Endothelial cell (in vitro differentiated cells): ENCODE measurements at regions not wholly inside any gene's neighbourhood (a gene's known extent, or its start where the extent isn't known, plus 50 kb on each side); places are given as distances from the start of the nearest gene placed in this dataset.

Experiments
- DNase-seq: peaks from one replicate; pipeline ENCODE4 v3.0.0; 2021; ENCODE audit warnings: low spot score
- H3K27ac Mint-ChIP-seq: one replicate; pipeline ENCODE4 v1.8.0; 2021; ENCODE audit warnings: mixed read lengths, inconsistent platforms; ENCODE audit not compliant: unreplicated experiment
- H3K27me3 Mint-ChIP-seq: one replicate; pipeline ENCODE4 v1.8.0; 2021; ENCODE audit warnings: mild to moderate bottlenecking, moderate library complexity, mixed read lengths, inconsistent platforms; ENCODE audit not compliant: unreplicated experiment
- H3K36me3 Mint-ChIP-seq: one replicate; pipeline ENCODE4 v1.8.0; 2021; ENCODE audit warnings: mild to moderate bottlenecking, low read depth, mixed read lengths, inconsistent platforms; ENCODE audit not compliant: unreplicated experiment
- H3K4me1 Mint-ChIP-seq: one replicate; pipeline ENCODE4 v1.8.0; 2021; ENCODE audit warnings: mild to moderate bottlenecking, mixed read lengths, inconsistent platforms; ENCODE audit not compliant: unreplicated experiment
- H3K4me3 Mint-ChIP-seq: one replicate; pipeline ENCODE4 v1.8.0; 2021; ENCODE audit warnings: mild to moderate bottlenecking, mixed read lengths, inconsistent platforms; ENCODE audit not compliant: unreplicated experiment
- H3K9me3 Mint-ChIP-seq: one replicate; pipeline ENCODE4 v1.8.0; 2021; ENCODE audit warnings: mixed read lengths, inconsistent platforms; ENCODE audit not compliant: unreplicated experiment
- TF ChIP-seq, protein P1 (sequence below): fragments of 200-600 bp; sonication (generic); IDR thresholded peaks from one replicate; pipeline ENCODE4 v1.5.0; 2021; ENCODE audit warnings: antibody characterized with exemption; ENCODE audit not compliant: unreplicated experiment

DNA sequence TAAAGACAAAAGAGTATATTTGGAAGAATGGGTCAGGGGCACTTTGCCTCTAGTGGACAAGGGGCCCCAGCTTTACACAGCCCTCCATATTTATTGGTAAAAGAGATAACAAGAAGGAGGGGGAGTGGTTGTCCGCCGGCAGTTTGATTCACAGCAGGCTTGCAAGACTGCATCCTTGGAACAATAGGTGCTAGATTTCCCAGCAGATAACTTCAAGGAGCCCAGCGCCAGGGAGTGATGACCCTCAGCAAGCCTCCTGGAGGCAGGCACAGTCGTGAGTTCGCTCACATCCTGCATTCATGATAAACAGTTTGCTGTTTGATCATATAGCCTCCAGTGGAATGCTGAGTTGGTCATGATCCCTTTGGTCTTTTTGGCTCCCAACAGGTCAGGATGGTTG lies 67.8 kb upstream of the INCENP start:
- peaks cover 3% of the 10 kb centered on the region for H3K27me3 Mint-ChIP-seq
- no peaks in the 10 kb centered on the region for H3K9me3 Mint-ChIP-seq
- TF ChIP-seq, protein P1, sequence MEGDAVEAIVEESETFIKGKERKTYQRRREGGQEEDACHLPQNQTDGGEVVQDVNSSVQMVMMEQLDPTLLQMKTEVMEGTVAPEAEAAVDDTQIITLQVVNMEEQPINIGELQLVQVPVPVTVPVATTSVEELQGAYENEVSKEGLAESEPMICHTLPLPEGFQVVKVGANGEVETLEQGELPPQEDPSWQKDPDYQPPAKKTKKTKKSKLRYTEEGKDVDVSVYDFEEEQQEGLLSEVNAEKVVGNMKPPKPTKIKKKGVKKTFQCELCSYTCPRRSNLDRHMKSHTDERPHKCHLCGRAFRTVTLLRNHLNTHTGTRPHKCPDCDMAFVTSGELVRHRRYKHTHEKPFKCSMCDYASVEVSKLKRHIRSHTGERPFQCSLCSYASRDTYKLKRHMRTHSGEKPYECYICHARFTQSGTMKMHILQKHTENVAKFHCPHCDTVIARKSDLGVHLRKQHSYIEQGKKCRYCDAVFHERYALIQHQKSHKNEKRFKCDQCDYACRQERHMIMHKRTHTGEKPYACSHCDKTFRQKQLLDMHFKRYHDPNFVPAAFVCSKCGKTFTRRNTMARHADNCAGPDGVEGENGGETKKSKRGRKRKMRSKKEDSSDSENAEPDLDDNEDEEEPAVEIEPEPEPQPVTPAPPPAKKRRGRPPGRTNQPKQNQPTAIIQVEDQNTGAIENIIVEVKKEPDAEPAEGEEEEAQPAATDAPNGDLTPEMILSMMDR, result no peak
- H3K27ac Mint-ChIP-seq, result no peak overlapping the region
- no peaks in the 10 kb centered on the region for H3K4me1 Mint-ChIP-seq
- H3K4me3 Mint-ChIP-seq, result no peak overlapping the region
- no peaks in the 10 kb centered on the region for H3K36me3 Mint-ChIP-seq
- DNase-seq, result no peak

DNA sequence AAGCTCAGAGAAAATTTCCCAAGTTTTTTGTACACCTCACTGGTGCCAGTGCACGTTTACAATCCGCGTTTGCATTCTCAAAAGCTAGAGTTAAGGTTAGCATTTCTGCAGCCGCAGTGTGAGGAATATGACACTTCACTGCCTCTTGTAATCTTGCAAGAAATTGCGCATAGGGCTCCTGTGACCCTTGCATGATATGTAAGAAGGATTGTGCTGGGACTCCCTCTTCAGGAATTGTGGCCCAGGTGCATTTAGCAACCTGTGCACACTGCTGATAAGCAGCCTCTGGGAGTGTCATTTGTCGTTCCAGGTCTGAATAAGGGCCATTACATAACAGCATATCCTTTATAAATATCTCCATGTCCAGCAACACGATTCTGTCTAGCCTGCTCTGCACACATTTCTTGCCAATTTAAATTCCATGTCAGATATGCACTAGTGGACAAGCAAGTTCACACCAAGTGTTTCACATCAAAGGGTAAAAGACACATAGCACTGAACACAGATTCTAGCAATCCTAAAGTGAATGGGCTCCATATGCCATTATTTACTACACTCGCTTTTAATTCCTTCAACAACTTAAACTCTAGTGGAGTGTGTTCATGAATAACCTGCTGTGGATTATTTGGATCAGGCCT lies 69.2 kb upstream of the INCENP start:
- no peaks in the 10 kb centered on the region for H3K4me1 Mint-ChIP-seq
- no peak overlapping the region for H3K27ac Mint-ChIP-seq
- no peak for DNase-seq
- peaks cover 3% of the 10 kb centered on the region for H3K27me3 Mint-ChIP-seq
- no peak overlapping the region for H3K4me3 Mint-ChIP-seq
- H3K36me3 Mint-ChIP-seq, result no peaks in the 10 kb centered on the region
- no peaks in the 10 kb centered on the region for H3K9me3 Mint-ChIP-seq
- TF ChIP-seq, protein P1, result no peak

DNA sequence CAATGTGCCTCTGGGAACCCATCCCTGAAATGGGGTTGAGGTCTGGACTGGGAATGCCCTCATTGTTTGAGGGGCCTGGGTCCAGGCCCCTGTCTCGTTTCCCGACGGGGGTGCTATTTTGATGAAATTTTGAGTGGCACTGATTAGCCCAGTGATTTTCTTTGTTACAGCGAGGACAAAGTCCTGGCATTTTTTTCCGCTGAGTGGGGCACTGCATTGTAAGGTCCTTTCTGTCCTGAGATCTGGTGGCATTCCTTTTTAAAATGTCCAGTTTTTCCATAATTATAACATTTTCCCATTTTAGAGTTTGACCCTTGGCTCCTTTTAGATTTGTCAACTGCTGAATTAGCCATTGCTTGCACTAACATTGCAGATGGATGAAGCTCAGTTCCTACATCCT lies 69.7 kb upstream of the INCENP start:
- Mint-ChIP-seq H3K4me1 (no peaks in the 10 kb centered on the region), H3K4me3 (no peak overlapping the region), H3K27me3 (peaks cover 3% of the 10 kb centered on the region), H3K36me3 (no peaks in the 10 kb centered on the region), H3K9me3 (no peaks in the 10 kb centered on the region), H3K27ac (no peak overlapping the region)
- no peak for DNase-seq
- TF ChIP-seq, protein P1, result no peak

DNA sequence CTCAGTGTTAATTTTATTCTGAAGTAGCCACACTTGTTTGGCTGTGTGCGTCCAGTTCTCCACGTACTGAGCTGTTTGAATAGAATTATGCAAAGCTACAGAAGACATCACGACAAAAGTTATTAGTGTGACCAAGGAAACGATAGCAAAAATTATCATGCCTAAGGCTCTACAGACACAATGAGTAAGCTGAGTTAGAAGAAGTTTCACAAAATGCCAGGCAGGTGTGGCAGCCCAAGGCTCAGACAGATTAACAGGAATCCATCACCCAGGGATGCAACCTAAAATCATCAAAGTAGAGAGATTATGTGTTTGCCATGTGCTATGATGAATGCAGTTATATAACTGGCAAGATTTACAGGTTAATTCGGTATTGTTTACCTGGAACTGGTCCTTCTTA lies 73.1 kb upstream of the INCENP start:
- TF ChIP-seq, protein P1, result no peak
- DNase-seq, result no peak
- Mint-ChIP-seq H3K4me3 (no peak overlapping the region), H3K9me3 (no peaks in the 10 kb centered on the region), H3K36me3 (no peaks in the 10 kb centered on the region), H3K27me3 (no peaks in the 10 kb centered on the region), H3K4me1 (no peaks in the 10 kb centered on the region), H3K27ac (no peak overlapping the region)

DNA sequence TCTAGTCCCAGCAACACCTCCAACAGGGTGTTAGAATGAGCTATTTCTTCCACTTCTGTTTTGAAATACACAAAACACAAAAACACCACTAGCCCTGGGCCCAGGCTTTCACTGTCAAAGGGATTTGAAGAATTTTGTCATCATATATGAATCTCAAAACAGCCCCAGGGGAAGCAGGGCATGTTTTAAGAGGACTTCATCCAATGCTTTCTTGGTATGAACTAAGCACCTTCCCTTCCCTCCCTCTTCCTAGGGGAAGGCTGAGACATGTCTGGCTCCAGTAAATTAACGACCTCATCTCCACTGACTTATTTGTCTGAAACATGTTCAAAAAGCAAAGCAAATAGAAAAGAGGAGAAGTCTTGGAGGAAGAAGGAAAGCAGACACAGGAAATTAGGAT lies 75.7 kb upstream of the INCENP start:
- no peak overlapping the region for H3K27ac Mint-ChIP-seq

More for the DNA sequence above, 75.7 kb upstream of the INCENP start:
- Mint-ChIP-seq H3K36me3 (no peaks in the 10 kb centered on the region), H3K27me3 (no peaks in the 10 kb centered on the region), H3K4me3 (no peak overlapping the region), H3K9me3 (no peaks in the 10 kb centered on the region), H3K4me1 (no peaks in the 10 kb centered on the region)
- TF ChIP-seq, protein P1, result no peak
- no peak for DNase-seq
